ENCODE measurements at regions not wholly inside any gene's neighbourhood (a gene's known extent, or its start where the extent isn't known, plus 50 kb on each side); places are given as distances from the start of the nearest gene placed in this dataset.

GRCh38 chr1:106705971-106706370 lies 350.5 kb upstream of the PRMT6 start:
- H3K4me1 ChIP-seq (ENCODE audit: insufficient read depth, low read length) = peaks cover 3% of the 10 kb centered on the region; the same call in 1 of the 2 replicates
- H2AK5ac ChIP-seq (ENCODE audit: insufficient read length, low read length) = no peak overlapping the region
- H2BK15ac ChIP-seq (ENCODE audit: low read depth, low read length) = no peak overlapping the region
- no peak overlapping the region for H4K5ac ChIP-seq (ENCODE audit: insufficient read length, low read depth, low read length)
- no peak overlapping the region for H2BK12ac ChIP-seq (ENCODE audit: insufficient read length, low read depth, low read length)
- no peak overlapping the region for H3K23ac ChIP-seq (ENCODE audit: insufficient read length, low read depth, low read length)
- no peaks in the 10 kb centered on the region for H3K27me3 ChIP-seq (ENCODE audit: insufficient read depth, low read length)
- Mint-ChIP-seq H3K4me3 (no peak overlapping the region), H3K4me1 (peaks cover 14% of the 10 kb centered on the region in 2 experiments), H3K9me3 (no peaks in the 10 kb centered on the region), H3K27me3 (ENCODE audit: low read depth) (no peaks in the 10 kb centered on the region), H3K27ac (no peak overlapping the region), H3K36me3 (ENCODE audit: insufficient read depth in 1 of 3, low read depth in 3 of 3) (peaks cover 0 to 5% (median 0%) of the 10 kb centered on the region in 3 experiments; a peak in 1 of 7 replicates)
- H4K91ac ChIP-seq (ENCODE audit: insufficient read length, low read depth, low read length) = no peak overlapping the region
- no peak overlapping the region for H3T11ph ChIP-seq (ENCODE audit: low read length)
- no peak overlapping the region for H3K56ac ChIP-seq (ENCODE audit: insufficient read length, low read depth, low read length)
- H3K9ac ChIP-seq (ENCODE audit: extremely low read depth, insufficient read length, low read length) = no peak overlapping the region
- no peak overlapping the region for H3K14ac ChIP-seq (ENCODE audit: insufficient read depth, low read length)
- no peaks in the 10 kb centered on the region for H3K79me2 ChIP-seq (ENCODE audit: insufficient read depth, low read length)
- no peak overlapping the region for H3K27ac ChIP-seq (ENCODE audit: insufficient read length, low read depth, low read length)
- no peak for DNase-seq
- no peak overlapping the region for H2BK5ac ChIP-seq (ENCODE audit: insufficient read length, low read length)
- no peak overlapping the region for H3K4me2 ChIP-seq (ENCODE audit: insufficient read depth, insufficient read length, low read length)
- no peaks in the 10 kb centered on the region for H3K9me3 ChIP-seq (ENCODE audit: control insufficient read depth, low read depth, low read length)
- no peak overlapping the region for H2BK120ac ChIP-seq (ENCODE audit: low read depth, low read length, poor library complexity, severe bottlenecking)
- H3K18ac ChIP-seq (ENCODE audit: insufficient read length, low read depth, low read length) = no peak overlapping the region
- no peaks in the 10 kb centered on the region for H4K20me1 ChIP-seq (ENCODE audit: control insufficient read depth, insufficient read depth, insufficient read length)
- H4K8ac ChIP-seq (replicated peaks; ENCODE audit: insufficient read length, low read depth, low read length) = no peak overlapping the region
- TF ChIP-seq CTCF (conservative IDR thresholded peaks at IDR 0.05) = no peak
- H2BK20ac ChIP-seq (ENCODE audit: low read depth, low read length, poor library complexity, severe bottlenecking) = no peak overlapping the region
- H3K4ac ChIP-seq (ENCODE audit: low read depth, low read length) = no peak overlapping the region
- no peaks in the 10 kb centered on the region for H3K79me1 ChIP-seq (ENCODE audit: insufficient read depth, low read depth, low read length, poor library complexity, severe bottlenecking)
- no peaks in the 10 kb centered on the region for H3K23me2 ChIP-seq (ENCODE audit: insufficient read length, low read depth, low read length, poor library complexity, severe bottlenecking)
- no peak overlapping the region for H2AFZ ChIP-seq (ENCODE audit: low read length)

All from H9 (cell line).